ENCODE measurements at regions not wholly inside any gene's neighbourhood (a gene's known extent, or its start where the extent isn't known, plus 50 kb on each side); places are given as distances from the start of the nearest gene placed in this dataset.

DNA sequence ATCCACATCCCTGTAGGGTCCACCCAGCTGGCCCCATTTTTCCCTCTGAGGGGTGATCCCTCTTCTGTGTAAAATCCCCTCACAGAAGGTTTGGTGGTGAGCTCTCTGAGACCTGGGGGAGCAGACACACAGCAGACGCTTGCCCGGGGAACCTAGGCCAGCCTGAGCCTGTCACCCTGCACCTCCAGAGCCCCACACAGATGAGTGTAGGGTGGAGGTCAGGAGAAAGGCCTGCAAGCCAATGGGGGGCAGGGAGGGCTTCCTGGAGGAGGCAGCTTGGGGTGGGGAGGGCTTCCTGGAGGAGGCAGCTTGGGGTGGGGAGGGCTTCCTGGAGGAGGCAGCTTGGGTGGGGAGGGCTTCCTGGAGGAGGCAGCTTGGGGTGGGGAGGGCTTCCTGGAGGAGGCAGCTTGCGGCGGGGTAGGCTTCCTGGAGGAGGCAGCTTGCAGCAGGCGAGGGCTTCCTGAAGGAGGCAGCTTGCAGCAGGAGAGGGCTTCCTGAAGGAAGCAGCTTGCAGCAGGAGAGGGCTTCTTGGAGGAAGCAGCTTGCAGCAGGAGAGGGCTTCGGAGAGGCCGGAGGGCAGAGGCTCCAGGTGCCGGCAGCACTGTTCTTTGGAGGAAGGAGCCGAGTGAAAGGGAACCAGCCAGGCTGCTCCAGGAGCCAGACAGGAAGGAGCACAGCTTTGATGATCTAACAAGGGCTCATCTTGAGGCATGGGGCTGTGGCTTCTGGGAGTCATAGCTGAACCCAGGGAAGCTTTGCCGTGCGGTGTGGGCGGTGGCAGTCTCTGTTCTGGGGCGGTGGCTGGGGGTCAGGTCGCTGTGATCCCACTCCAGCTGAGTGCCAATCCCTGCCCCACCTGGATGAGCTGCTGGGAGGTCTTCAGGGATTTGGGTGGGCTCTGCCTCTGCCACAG is 83.7 kb upstream of the ZNF469 start:
- Histone ChIP-seq H3K4me3 (replicated peaks; ENCODE audit: insufficient read depth, low read length) (no peak overlapping the region), H3K27me3 (ENCODE audit: insufficient read depth, poor library complexity, severe bottlenecking) (no peaks in the 10 kb centered on the region), H3K27ac (replicated peaks) (no peak overlapping the region)
- no peak for DNase-seq (ENCODE audit: low read depth in 1 of 2, low spot score in 1 of 2)
- TF ChIP-seq GABPA (IDR thresholded peaks at IDR 0.05; ENCODE audit: low read depth) (no peak), SPI1 (IDR thresholded peaks at IDR 0.05; ENCODE audit: borderline replicate concordance, low read depth) (no peak), POLR2AphosphoS5 (IDR thresholded peaks at IDR 0.05; ENCODE audit: low read depth) (no peak)
- TF ChIP-seq, protein P1, sequence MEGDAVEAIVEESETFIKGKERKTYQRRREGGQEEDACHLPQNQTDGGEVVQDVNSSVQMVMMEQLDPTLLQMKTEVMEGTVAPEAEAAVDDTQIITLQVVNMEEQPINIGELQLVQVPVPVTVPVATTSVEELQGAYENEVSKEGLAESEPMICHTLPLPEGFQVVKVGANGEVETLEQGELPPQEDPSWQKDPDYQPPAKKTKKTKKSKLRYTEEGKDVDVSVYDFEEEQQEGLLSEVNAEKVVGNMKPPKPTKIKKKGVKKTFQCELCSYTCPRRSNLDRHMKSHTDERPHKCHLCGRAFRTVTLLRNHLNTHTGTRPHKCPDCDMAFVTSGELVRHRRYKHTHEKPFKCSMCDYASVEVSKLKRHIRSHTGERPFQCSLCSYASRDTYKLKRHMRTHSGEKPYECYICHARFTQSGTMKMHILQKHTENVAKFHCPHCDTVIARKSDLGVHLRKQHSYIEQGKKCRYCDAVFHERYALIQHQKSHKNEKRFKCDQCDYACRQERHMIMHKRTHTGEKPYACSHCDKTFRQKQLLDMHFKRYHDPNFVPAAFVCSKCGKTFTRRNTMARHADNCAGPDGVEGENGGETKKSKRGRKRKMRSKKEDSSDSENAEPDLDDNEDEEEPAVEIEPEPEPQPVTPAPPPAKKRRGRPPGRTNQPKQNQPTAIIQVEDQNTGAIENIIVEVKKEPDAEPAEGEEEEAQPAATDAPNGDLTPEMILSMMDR (IDR thresholded peaks at IDR 0.05; ENCODE audit: insufficient read depth, low read length), result no peak
- TF ChIP-seq, protein P2, sequence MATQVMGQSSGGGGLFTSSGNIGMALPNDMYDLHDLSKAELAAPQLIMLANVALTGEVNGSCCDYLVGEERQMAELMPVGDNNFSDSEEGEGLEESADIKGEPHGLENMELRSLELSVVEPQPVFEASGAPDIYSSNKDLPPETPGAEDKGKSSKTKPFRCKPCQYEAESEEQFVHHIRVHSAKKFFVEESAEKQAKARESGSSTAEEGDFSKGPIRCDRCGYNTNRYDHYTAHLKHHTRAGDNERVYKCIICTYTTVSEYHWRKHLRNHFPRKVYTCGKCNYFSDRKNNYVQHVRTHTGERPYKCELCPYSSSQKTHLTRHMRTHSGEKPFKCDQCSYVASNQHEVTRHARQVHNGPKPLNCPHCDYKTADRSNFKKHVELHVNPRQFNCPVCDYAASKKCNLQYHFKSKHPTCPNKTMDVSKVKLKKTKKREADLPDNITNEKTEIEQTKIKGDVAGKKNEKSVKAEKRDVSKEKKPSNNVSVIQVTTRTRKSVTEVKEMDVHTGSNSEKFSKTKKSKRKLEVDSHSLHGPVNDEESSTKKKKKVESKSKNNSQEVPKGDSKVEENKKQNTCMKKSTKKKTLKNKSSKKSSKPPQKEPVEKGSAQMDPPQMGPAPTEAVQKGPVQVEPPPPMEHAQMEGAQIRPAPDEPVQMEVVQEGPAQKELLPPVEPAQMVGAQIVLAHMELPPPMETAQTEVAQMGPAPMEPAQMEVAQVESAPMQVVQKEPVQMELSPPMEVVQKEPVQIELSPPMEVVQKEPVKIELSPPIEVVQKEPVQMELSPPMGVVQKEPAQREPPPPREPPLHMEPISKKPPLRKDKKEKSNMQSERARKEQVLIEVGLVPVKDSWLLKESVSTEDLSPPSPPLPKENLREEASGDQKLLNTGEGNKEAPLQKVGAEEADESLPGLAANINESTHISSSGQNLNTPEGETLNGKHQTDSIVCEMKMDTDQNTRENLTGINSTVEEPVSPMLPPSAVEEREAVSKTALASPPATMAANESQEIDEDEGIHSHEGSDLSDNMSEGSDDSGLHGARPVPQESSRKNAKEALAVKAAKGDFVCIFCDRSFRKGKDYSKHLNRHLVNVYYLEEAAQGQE (IDR thresholded peaks at IDR 0.05; ENCODE audit: insufficient replicate concordance, low read depth), result no peak

DNA sequence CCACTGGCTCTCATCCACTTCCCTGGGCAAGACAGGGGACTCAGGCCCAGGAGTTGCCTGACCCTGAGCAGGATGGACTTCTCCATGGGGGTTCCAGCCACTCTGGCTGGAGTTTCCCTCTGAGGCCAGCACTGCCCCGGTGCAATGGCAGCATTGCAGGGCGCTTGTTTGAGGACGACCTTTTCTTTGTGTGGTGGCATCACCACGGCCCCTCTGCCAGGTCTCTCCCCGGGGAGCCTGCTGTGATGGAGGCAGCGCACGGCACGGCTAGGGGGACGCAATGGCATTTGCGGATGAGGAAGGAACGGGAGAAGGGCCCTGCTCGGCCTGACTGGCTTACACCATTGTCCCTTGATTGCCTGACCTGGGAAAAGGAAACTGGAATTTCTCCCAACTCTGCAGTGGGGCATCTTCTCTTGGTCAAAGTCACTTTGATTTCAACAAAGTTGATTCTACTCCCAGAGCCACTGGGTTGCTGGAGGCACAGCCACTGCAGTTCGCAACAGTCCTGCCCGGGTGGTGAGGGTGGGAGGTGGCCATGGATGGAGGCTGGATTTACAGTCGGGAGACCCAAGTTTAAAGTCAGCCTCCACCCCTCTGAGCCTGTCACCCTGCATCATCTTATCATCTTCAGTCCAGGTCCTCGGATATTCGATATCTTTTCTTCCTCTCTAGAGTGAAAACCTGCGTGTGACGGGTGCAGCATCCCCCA is 82.9 kb upstream of the ZNF469 start:
- no peaks in the 10 kb centered on the region for H3K27me3 ChIP-seq (ENCODE audit: insufficient read depth, poor library complexity, severe bottlenecking)
- H3K4me3 ChIP-seq (replicated peaks; ENCODE audit: insufficient read depth, low read length), result no peak overlapping the region
- no peak for DNase-seq (ENCODE audit: low read depth in 1 of 2, low spot score in 1 of 2)
- no peak overlapping the region for H3K27ac ChIP-seq (replicated peaks)
- TF ChIP-seq, protein P1 (IDR thresholded peaks at IDR 0.05; ENCODE audit: insufficient read depth, low read length), result no peak
- TF ChIP-seq POLR2AphosphoS5 (IDR thresholded peaks at IDR 0.05; ENCODE audit: low read depth), result no peak
- no peak for TF ChIP-seq SPI1 (IDR thresholded peaks at IDR 0.05; ENCODE audit: borderline replicate concordance, low read depth)
- TF ChIP-seq, protein P2 (IDR thresholded peaks at IDR 0.05; ENCODE audit: insufficient replicate concordance, low read depth), result no peak
- TF ChIP-seq GABPA (IDR thresholded peaks at IDR 0.05; ENCODE audit: low read depth), result no peak

DNA sequence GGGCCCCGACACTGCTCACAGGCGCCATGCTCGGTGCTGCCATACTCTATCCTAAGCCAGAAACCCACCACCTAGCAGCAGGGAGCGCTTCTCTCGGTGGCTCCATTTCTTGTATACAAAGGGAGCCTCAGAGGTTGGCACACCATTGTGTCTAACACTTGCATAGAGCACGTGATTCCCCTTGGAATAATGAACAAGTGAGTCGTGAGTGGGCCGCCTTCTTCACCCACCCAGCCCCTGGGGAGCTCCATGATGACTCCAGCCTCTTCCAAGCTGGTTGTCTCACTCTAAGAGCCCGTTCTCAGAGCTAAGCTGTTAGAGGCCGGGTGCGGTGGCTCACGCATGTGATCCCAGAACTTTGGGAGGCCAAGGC is 82.3 kb upstream of the ZNF469 start:
- Histone ChIP-seq H3K4me3 (replicated peaks; ENCODE audit: insufficient read depth, low read length) (no peak overlapping the region), H3K27me3 (ENCODE audit: insufficient read depth, poor library complexity, severe bottlenecking) (no peaks in the 10 kb centered on the region), H3K27ac (replicated peaks) (no peak overlapping the region)
- TF ChIP-seq, protein P1 (IDR thresholded peaks at IDR 0.05; ENCODE audit: insufficient read depth, low read length), result no peak
- TF ChIP-seq, protein P2 (IDR thresholded peaks at IDR 0.05; ENCODE audit: insufficient replicate concordance, low read depth), result no peak
- DNase-seq (ENCODE audit: low read depth in 1 of 2, low spot score in 1 of 2), result no peak
